ENCODE measurements at regions not wholly inside any gene's neighbourhood (a gene's known extent, or its start where the extent isn't known, plus 50 kb on each side); places are given as distances from the start of the nearest gene placed in this dataset.

DNA sequence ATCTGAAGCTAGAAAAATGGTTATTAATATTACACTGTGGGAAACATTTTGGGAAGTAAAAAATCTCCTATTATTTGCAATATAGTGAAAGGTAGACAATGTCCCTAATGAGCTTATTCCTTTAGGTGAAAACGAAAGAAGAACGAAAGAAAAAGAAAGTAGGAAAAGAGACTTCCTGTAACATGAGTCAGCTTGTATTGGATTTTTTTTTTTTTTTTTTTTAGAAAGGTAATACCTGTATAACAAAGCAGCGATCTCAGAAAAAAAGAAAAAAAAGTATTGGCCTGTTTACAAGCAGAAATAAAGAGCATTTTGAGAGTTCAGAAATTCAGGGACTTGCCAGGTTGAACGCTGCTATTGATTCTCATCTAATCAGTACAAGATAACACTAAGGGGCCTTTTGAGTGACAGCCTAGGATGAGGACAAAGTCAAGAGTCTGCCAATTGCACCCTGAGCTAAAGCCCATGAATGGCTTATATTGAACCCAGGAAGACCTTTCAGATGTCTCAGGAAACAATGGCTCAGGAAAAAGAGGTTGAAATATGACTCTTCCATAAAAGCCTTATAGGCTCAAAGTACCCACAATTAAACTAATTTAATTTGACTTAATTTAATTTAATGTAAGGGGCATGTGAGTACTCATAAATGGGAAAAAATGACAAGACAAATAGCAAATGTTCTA, 615.6 kb upstream of the CDH2 start:
- TF ChIP-seq EZH2phosphoT487 (IDR thresholded peaks at IDR 0.05; ENCODE audit: borderline replicate concordance): no peak
- TF ChIP-seq, protein P1, sequence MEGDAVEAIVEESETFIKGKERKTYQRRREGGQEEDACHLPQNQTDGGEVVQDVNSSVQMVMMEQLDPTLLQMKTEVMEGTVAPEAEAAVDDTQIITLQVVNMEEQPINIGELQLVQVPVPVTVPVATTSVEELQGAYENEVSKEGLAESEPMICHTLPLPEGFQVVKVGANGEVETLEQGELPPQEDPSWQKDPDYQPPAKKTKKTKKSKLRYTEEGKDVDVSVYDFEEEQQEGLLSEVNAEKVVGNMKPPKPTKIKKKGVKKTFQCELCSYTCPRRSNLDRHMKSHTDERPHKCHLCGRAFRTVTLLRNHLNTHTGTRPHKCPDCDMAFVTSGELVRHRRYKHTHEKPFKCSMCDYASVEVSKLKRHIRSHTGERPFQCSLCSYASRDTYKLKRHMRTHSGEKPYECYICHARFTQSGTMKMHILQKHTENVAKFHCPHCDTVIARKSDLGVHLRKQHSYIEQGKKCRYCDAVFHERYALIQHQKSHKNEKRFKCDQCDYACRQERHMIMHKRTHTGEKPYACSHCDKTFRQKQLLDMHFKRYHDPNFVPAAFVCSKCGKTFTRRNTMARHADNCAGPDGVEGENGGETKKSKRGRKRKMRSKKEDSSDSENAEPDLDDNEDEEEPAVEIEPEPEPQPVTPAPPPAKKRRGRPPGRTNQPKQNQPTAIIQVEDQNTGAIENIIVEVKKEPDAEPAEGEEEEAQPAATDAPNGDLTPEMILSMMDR (conservative IDR thresholded peaks at IDR 0.05; ENCODE audit: low read length): no peak
- Histone ChIP-seq H3K4me3 (ENCODE audit: low read length, poor library complexity, severe bottlenecking) (no peak overlapping the region), H3K4me2 (ENCODE audit: low read depth, low read length, poor library complexity, severe bottlenecking) (peak overlapping the region; percentile 24)

DNA sequence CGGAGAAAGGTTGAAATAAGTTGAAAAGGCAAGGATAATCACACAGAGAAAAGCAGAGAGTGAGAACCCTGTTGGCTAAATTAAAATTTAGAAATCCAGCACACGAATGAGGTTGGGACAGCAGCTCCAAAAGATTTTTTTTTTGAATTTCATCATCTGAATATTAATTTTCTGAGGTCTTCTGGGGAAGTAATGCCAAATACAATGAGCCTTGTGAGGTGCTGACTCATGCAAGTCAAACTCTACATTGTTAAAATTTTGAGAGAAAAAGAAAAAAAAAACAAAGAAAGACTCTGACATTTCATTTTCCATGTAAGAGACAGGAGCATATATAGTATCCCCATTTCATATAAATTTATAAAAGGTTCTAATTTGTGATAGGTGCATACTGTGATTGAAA, 614.2 kb upstream of the CDH2 start:
- TF ChIP-seq, protein P1 (conservative IDR thresholded peaks at IDR 0.05; ENCODE audit: low read length): no peak
- TF ChIP-seq EZH2phosphoT487 (IDR thresholded peaks at IDR 0.05; ENCODE audit: borderline replicate concordance): no peak
- Histone ChIP-seq H3K36me3 (ENCODE audit: insufficient read depth, low read length) (no peaks in the 10 kb centered on the region), H3K79me2 (ENCODE audit: insufficient read depth, low read length) (no peaks in the 10 kb centered on the region), H2AFZ (ENCODE audit: low read length) (no peak overlapping the region), H3K9me3 (ENCODE audit: insufficient read depth, low read depth, low read length) (no peaks in the 10 kb centered on the region), H3K27me3 (ENCODE audit: insufficient read depth, low read length, poor library complexity, severe bottlenecking) (no peaks in the 10 kb centered on the region), H3K4me2 (ENCODE audit: low read depth, low read length, poor library complexity, severe bottlenecking) (no peak overlapping the region), H3K9me2 (replicated peaks; ENCODE audit: low read depth, low read length) (no peaks in the 10 kb centered on the region), H3F3A (ENCODE audit: low read depth) (no peaks in the 10 kb centered on the region), H3K9ac (ENCODE audit: low read depth, low read length, poor library complexity, severe bottlenecking) (no peak overlapping the region), H3K4me1 (ENCODE audit: insufficient read depth, low read length, poor library complexity, severe bottlenecking) (no peaks in the 10 kb centered on the region), H4K20me1 (ENCODE audit: insufficient read depth, low read length, poor library complexity, severe bottlenecking) (no peaks in the 10 kb centered on the region), H3K4me3 (ENCODE audit: low read length, poor library complexity, severe bottlenecking) (no peak overlapping the region)

More for the DNA sequence above, 615.6 kb upstream of the CDH2 start:
- Histone ChIP-seq H3K27me3 (ENCODE audit: insufficient read depth, low read length, poor library complexity, severe bottlenecking) (no peaks in the 10 kb centered on the region), H3K79me2 (ENCODE audit: insufficient read depth, low read length) (no peaks in the 10 kb centered on the region), H3K4me1 (ENCODE audit: insufficient read depth, low read length, poor library complexity, severe bottlenecking) (no peaks in the 10 kb centered on the region), H3K9me3 (ENCODE audit: insufficient read depth, low read depth, low read length) (no peaks in the 10 kb centered on the region), H2AFZ (ENCODE audit: low read length) (no peak overlapping the region), H3K9me2 (replicated peaks; ENCODE audit: low read depth, low read length) (no peaks in the 10 kb centered on the region), H3F3A (ENCODE audit: low read depth) (no peaks in the 10 kb centered on the region), H3K36me3 (ENCODE audit: insufficient read depth, low read length) (no peaks in the 10 kb centered on the region), H4K20me1 (ENCODE audit: insufficient read depth, low read length, poor library complexity, severe bottlenecking) (no peaks in the 10 kb centered on the region), H3K9ac (ENCODE audit: low read depth, low read length, poor library complexity, severe bottlenecking) (no peak overlapping the region)

DNA sequence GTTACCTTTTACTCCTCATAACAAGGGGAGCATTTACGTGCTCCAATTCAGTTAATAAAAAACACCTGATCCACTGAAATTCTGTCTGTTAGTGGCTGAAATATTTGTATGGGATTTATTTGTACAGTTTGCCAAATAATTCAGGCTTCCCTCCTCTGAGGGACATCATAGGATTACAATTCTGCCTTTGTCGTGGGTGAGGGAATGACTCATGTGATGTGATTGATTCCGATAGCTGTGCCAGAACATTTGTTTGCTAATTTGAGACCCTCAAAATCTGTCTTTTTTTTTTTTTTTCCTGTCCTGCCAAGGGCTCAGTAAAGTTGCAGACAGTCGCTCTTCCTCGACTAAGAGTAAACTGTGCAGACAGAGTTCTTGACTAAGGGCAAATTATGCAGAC, 612.6 kb upstream of the CDH2 start:
- Histone ChIP-seq H2AFZ (ENCODE audit: low read length) (no peak overlapping the region), H3K9ac (ENCODE audit: low read depth, low read length, poor library complexity, severe bottlenecking) (no peak overlapping the region), H3K4me2 (ENCODE audit: low read depth, low read length, poor library complexity, severe bottlenecking) (no peak overlapping the region), H3K9me3 (ENCODE audit: insufficient read depth, low read depth, low read length) (no peaks in the 10 kb centered on the region), H3F3A (ENCODE audit: low read depth) (no peaks in the 10 kb centered on the region), H3K27me3 (ENCODE audit: insufficient read depth, low read length, poor library complexity, severe bottlenecking) (no peaks in the 10 kb centered on the region), H4K20me1 (ENCODE audit: insufficient read depth, low read length, poor library complexity, severe bottlenecking) (no peaks in the 10 kb centered on the region), H3K36me3 (ENCODE audit: insufficient read depth, low read length) (no peaks in the 10 kb centered on the region), H3K9me2 (replicated peaks; ENCODE audit: low read depth, low read length) (no peaks in the 10 kb centered on the region), H3K4me1 (ENCODE audit: insufficient read depth, low read length, poor library complexity, severe bottlenecking) (no peaks in the 10 kb centered on the region), H3K79me2 (ENCODE audit: insufficient read depth, low read length) (no peaks in the 10 kb centered on the region), H3K4me3 (ENCODE audit: low read length, poor library complexity, severe bottlenecking) (no peak overlapping the region)
- no peak for TF ChIP-seq EZH2phosphoT487 (IDR thresholded peaks at IDR 0.05; ENCODE audit: borderline replicate concordance)
- TF ChIP-seq, protein P1 (conservative IDR thresholded peaks at IDR 0.05; ENCODE audit: low read length): no peak
